Muscle of back (tissue), 3 donors: ENCODE measurements at regions not wholly inside any gene's neighbourhood (a gene's known extent, or its start where the extent isn't known, plus 50 kb on each side); places are given as distances from the start of the nearest gene placed in this dataset.
"Not testable (repeated sequence)": the region's sequence is repeated elsewhere in the genome, so short reads cannot be mapped to it uniquely, and the experiment has no call there.

Experiments
- DNase-seq, 3 donors: peaks; one replicate each; pipeline versions ENCODE4 v3.0.0 to v3.0.0-alpha.2; 2013

DNA sequence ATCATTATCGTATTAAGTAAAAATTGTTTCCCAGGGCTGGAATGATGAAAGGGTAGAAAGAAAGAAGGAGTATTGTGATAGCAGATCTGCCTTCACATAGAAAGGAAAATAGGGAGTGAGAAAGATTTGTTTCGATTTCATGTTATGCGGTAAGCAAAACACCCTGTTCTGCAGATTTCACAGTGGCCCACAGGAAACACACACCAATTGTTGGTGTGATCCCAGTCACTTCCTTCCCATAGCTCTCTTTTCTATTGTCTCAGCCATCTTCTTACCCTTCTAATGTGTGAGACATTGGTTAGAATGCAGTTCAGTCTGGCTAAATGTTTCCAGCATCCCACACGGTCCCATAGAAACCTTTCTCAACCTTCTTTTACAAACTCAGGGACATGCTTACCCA lies 2709.8 kb downstream of the PCDH7 start:
- DNase-seq, result no peak

DNA sequence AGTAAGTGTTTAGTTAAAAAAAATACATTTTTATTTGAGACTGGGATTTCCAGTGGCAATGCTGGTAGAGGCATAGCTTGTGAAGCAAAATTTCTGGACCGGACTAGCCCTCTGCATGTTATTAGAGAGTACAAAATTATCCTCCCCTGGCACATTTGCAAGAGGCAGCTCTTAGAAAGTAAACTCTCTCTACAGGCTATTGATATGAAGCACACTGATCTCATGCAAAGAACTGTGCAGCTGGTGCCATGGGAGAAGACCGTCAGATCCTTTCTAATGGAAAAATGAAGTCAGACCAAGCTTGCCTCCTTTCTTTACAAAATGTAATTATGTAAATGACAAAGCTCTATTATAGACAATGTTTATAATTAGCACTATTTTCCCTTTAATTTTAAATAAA lies 2717.2 kb downstream of the PCDH7 start:
- DNase-seq, result peak; percentile 2 to 22 (median 17)

DNA sequence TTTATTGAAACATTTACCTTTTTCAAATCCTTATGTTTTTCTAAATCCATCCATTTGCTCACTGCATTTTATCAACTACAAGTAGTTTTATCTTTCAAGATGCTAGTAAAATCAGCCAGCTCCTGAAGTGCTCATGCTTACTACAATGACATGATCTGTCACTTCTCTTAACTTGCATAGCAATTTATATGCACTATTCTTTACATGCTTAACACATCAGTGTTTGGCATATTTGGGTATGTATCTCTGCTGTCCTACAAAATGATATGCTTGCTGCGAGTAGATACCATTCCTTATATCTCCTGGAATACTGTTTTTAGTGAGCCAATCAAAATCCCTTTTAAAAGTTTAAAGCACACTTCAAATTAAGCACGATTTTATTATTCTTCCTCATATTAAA lies 2726.8 kb downstream of the PCDH7 start:
- DNase-seq, result no peak

DNA sequence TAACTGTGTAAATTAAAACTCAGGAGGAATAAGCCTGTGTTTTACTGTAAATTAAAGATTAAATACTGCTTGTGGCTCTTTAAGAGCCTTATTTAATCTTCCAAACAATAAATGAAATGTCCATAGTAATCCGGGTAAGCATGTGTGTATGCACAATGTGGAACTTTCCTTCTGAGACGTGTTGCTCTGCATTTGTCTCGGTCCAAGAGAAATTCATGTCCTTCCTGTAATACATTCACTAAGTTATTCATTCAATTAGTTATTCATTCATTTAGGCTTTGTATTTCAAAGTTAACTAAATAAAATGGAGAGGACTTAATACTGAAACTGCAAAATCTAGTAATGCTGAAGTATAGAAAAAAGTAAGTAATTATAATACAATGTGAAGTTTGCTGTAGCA lies 2728.8 kb downstream of the PCDH7 start:
- DNase-seq, result no peak

DNA sequence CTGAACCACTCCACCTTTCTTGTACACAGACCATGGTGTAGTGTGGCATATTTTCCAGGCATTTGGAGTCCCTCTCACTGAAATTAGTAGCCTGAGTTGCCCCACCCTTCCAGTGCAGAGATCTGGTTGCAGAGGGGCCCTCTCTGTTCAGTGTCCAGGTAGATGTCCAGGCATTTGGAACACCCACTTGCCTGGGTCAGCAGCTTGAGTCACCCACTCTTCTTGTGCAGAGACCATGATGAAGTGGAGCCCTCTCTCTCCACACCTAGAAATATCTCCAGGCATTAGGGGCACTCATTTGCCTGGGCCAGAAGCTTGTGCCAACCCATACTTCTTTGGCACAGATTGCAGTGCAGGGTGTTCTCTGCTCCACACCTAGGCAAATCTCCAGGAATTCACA lies 2733.3 kb downstream of the PCDH7 start:
- DNase-seq, result no peak

DNA sequence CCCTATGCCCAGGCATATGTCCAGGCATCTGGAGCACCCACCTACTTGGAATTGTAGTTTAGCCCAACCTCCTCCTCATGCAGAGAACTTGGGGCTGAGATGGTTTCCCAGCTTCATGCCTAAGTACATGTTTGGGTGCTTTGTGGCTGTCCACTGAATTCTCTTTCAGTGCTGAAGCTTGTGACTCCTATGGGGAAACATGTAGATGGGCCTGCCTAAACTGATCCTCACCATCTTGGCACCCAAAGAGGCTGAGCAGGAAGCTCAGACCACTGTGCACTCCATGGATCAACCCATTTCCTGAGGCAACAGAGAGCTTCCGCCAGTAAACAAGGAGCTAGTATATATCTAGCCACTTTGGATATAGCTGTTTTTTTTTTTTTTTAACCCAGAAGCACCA lies 2733.7 kb downstream of the PCDH7 start:
- no peak for DNase-seq

DNA sequence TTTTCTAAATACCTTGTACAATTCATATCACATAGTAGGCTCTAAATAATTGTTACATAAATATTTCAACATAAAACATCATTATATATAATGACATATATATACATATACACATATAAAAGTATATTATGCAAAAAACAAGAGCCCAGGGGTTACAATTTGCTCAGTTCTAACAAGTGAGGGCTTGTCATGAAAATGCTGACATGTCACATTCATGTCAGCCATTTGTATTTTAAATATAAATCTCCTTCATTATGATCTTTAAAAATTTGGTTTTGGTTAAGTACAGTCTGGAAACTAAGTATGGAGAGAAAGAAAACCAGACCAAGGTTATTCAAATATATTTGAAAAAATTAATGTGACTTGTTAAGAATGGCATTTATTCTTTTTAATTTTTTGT lies 2745.4 kb downstream of the PCDH7 start:
- no peak for DNase-seq

DNA sequence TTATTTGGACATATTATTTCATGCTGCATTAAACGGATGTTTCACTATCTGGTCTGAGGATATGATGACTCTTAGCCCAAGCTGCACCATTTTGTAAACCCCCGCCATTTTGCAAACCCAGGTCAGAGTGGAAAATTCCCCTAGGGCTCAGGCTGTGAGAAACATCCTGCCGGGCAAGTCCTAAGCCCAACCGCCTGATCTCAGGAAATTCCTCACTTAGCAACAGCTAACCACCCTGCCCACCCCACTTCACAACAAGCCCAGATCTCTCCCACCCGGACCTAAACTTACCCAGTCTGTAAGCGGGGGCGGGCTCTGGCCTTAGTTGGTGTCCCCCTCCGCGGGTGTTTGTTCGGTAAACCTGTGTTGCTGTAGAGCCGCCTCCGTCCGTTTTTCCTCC lies 2747.1 kb downstream of the PCDH7 start:
- DNase-seq, result no peak

DNA sequence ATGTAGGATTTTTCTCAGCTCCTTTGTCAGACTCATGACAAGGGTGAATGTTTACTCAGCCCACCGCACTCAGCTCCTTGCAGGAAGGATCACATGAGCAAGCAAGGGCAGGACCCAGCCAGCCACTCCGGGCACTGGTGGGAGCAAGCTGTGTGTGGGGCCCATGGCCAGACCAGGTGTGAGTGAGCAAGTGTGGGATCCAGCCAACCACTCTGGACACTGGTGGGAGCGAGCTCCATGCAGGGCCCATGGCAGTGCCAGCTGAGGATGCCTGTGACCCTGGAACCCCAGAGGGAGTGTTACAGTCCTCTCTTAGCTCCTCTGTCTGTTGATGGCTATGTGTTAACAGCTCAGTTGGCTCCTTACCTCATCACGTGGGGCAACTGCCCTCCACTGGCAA lies 2750.6 kb downstream of the PCDH7 start:
- no peak for DNase-seq

DNA sequence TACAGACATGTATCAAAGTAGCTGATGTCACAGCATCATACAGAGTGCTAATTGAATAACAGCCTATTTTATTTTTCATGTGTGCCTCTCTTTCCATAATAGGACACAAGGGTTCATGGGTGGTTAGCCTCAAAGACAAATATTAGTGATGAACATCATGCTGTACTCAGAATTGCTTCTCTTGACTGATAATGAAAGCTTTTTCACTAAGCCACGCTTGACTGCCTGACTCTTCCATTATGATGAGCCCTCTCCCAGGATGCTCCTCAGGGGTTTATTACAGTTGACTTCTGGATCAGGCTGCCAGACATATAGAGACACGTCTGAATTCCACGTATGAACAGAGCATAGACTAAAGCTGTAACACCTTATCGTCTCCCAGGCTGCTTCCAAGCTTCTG lies 2757.5 kb downstream of the PCDH7 start:
- DNase-seq, result no peak

DNA sequence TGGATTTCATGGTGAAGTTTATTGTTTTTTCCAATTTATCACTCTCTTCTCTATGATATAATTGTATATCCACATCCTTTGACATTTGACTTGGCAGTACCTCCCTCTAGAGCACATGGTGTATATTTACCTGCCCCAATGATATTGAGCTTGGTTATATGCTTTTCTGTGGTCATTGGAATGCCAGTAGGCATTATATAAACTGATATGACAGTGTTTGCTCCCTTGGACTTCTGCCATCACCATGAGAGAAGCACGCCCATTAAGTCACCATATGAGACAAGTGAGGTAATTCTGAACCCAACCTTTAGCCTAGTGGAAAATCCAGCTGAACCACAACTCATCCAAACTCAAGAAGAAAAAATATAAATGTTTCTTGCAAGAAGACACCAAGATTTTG lies 2761.5 kb downstream of the ARAP2 start:
- DNase-seq, result no peak

DNA sequence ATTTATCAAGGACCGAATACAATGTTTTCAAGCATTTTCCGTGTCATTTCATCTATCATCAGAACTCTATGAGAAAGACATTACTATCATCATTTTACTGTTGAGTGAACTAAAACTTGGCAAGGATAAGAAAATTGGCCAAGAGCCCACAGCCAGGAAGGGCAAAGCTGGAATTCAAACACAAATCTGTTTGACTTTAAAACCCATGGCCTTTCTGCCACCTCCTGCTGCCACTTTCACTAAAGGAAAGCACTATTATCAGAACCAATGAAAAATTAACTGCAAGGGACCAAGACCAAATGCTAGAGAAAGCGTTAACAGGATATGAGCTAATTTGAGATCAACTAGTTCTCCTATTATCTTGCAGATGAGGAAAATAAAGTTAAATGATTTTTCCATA lies 2759.2 kb downstream of the ARAP2 start:
- DNase-seq, result no peak

DNA sequence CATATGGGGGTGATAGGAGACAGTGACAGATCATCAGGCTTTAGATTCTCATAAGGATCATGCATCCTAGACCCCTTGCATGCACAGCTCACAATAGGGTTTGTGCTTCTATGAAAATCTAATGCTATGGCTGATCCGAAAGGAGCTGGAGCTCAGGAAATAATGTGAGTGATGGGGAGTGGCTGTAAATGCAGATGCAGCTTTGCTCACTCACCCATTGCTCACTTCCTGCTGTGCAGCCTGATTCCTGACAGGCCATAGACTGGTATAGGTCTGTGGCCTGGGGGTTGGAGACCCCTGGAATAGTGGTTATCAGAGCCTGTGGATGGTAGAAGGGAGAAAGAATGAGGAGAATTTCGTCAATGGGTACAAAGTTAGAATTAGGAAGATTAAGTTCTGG lies 2751.1 kb downstream of the ARAP2 start:
- DNase-seq, result no peak

DNA sequence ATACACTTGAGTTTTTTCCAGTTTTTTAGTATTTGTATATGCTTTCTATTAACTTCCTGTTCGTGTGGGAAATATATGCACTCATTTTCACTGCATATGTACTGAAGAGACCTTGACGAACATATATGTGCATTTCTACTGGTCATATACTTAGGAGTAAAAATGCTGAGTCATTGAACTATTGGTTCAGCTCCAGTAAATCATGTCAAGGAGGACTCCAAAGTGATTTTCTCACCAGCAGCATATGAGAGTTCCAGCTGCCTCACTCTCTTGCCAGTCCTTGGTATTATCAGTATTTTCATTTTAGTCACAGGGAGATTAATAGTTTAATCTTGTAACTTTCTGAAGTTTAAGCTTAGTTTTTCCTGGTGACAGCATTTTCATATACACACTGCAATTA lies 2750.2 kb downstream of the ARAP2 start:
- no peak for DNase-seq

DNA sequence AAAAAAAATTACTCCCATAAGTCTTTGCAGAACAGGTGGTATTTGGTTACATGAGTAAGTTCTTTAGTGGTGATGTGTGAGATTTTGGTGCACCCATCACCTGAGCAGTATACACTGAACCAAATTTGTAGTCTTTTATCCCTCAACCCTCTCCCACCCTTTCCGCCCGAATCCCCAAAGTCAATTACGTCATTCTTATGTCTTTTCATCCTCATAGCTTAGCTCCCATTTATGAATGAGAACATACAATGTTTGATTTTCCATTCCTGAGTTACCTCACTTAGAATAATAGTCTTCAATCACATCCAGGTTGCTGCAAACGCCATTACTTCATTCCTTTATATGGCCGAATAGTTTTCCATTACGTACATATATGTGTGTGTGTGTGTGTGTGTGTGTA lies 2742.7 kb downstream of the ARAP2 start:
- DNase-seq, result not testable (repeated sequence)

DNA sequence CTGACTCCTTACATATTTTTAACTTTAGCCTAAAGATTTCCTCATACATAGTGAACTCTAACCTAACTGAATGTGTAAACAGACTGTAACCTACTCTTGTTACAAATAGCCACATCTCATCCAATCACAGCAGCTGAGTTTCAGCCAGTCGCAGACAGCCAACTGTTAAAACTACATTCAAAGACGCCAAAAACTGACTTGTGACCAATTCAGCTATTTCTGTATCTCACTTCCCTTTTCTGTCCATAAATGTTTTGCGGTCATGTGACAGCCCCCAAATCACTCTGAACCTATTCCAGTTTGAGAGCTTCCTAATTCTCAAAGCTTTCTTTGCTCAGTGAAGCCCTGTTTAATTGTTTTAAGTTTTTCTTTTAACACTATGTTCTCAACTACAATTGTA lies 2731.9 kb downstream of the ARAP2 start:
- peak in 1 of 3 donors; percentile 2 for DNase-seq

DNA sequence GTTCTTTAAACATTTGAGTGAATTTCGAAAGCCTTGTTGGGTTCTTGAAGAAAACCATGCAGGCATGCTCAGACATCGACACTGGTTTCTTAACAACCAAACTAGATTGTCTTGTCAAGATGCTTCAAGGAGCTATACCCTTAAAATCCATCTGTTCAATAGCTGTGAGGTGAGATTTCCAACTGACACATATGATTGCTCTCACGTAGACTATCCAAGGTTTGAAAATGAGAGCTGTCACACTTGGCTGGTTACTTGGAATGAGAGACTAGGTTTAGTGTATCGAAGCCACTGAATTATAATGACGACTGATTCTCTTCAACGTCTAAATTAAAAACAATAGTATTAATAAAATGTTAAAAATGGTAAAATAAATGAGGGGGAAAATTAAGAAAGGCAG lies 2725.5 kb downstream of the ARAP2 start:
- DNase-seq, result no peak

DNA sequence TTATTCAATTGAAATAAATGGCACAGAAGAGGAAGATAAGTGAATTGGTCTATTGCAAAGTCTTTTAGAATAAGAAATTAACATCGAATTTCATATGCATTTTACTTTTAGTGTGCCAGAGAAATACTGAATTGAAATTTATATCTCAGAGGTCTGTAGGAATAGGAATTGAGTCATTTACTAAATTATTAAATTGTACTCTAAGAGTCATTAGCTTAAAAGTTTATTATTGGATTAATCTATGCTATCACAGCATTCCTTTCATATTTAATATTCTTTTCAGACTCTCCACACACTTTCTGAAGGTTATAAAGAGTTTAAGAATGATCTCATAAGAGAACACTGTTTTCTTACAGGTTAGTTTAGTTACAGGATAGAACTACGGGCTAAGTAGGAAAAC lies 2711.5 kb downstream of the ARAP2 start:
- DNase-seq, result no peak

DNA sequence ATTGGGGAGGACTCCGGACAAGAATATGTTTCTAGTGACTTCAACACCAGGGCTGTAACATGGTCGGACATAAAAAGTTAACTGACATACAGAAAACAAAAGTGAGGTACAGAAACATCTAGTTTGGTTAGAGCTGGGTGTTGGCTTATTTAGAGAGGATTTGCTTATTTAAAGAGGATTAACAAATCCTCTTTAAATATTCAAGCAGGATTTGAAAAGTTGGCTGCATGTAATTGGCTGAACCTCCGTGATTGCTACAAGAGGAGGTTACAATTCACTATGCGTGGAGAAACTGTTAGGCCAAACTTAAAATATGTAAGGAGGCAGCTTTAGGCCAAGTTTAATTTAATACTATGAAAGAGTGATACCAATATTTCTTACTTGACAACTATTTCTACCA lies 2707.4 kb downstream of the ARAP2 start:
- DNase-seq, result no peak

DNA sequence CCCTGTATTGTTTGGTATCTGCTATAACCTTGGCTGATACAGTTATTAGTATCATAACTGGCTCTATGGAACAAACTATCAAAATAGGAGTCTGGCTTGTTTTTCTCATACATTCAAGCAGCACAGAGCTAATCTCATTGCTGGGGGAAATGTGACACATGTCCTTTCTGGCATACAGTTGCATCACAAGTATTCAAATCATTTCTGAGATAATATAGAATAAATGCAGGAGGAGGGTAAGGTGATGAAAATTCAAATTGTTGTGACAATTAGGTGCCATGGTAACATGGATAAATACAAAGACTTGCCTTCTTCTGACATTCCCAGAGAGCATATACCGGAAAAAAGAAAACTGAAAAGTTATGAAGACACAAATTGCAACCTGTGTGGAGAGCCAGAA lies 2706.8 kb downstream of the ARAP2 start:
- DNase-seq, result peak in 2 of 3 donors; percentile 2 to 3

DNA sequence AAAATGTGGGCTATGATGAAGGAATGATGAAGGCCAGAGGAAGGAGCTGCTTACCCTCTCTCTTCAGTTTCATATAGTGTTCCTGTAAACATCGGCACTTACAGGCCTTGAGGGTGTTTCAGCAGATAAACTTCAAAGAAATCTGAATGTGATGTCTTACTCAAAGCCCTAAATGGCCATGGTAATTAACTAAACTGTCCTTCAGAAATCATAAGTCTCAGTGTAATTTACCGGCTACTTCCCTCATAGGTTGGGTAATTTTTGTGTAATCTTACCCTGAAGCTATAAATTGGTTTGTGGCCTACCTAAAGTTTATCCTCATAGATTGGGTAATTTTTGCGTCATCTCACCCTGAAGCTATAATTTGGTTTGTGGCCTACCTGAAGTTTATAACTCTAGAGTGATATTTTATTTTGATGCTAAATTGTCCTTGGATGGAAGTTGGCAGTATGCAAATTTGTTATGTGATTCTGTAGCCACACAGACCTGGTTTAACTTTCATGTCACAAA lies 2700.3 kb downstream of the ARAP2 start:
- DNase-seq, result no peak

DNA sequence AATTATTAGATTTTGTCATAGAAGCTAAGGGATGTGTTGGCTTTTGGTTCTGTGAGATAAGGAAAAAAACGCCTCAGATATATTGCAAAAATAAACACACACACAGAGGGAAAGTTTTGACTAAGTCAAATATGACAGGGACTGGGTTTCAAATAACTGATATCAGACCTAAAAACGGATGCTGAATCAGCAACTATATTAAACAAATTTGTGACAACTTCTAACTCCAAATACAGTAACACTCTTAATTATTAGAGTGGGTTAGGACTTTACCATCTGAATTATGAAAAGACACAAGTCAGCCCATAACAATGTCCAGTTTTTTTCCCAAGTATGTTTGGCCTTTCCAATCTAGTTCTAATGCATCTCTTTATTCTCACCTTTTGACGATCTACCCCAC lies 2693.1 kb downstream of the ARAP2 start:
- no peak for DNase-seq

DNA sequence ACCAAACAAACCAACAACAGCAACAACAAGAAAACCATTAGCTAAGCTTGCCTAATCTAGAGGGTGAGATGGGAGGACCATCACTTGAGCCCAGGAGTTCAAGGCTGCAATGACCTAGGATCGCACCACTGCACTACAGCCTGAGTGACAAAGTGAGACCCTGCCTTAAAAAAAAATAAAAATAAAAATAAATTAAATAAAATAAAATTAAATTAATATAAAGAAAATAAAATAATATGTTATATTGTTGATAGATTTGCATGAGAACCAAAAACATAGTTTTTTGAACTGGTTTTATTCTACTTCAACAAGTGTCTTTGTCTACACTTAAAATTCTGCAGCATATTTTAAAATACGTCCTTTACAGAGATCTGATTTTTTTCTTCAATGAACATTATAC lies 2683.1 kb downstream of the ARAP2 start:
- no peak for DNase-seq

DNA sequence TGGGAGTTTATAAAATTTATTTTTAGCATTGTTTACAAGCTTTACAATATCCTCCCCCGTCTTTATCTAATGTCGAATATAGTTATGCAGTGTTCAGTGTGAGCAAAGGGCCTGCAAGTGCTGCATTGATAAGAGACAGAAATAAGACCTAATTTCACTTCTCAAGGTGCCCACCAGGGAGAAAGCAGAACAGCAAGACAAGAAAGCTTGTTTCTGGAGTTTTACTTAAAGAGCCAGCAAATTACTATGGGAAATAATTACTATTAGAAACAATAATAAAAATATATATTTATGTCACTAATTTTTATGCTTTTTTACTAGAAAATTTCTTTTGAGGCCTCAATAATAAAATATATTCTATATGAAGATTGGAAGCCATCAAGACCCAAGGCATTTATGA lies 2677.7 kb downstream of the ARAP2 start:
- DNase-seq, result no peak

DNA sequence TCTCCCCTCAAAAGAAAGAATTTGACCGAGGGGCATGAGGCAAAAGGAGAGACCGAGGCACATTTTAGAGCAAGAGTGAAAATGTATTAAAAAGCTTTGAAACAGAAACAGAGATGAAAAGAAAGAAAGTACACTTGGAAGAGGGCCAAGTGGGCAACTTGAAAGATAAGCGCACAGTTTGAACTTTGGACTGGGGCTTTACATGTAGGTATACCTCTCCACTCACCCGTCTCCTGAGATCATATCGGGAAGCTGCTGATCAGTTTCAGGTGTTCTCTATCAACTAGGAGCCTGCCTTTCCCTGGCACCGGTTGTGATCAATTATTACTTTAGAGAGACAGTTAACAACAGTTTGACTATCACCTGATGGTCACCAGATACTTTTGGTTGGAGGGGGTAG lies 2666.5 kb downstream of the ARAP2 start:
- DNase-seq, result no peak
